Hepatocyte (in vitro differentiated cells): ENCODE measurements at regions not wholly inside any gene's neighbourhood (a gene's known extent, or its start where the extent isn't known, plus 50 kb on each side); places are given as distances from the start of the nearest gene placed in this dataset.
A peak's percentile ranks its signal among the peaks of the same experiment; 100 is the strongest.

Source experiments
- CTCF ChIP-seq: fragments of 200-600 bp; sonication (generic); IDR thresholded peaks from 2 replicates; pipeline ENCODE4 v1.5.1; 2016; ENCODE audit warnings: antibody characterized with exemption, mild to moderate bottlenecking; ENCODE audit not compliant: poor library complexity
- EZH2 ChIP-seq: fragments of 200-600 bp; sonication (generic); IDR thresholded peaks from 2 replicates; pipeline ENCODE4 v1.6.1; 2016; ENCODE audit warnings: antibody characterized with exemption, mild to moderate bottlenecking, borderline replicate concordance
- EZH2phosphoT487 ChIP-seq: fragments of 200-600 bp; sonication (generic); IDR thresholded peaks from one replicate; pipeline ENCODE4 v1.6.1; 2018; ENCODE audit warnings: antibody characterized with exemption, mild to moderate bottlenecking, low read depth, moderate library complexity; ENCODE audit not compliant: unreplicated experiment, severe bottlenecking

- no peak for TF ChIP-seq CTCF
- TF ChIP-seq EZH2phosphoT487: peak; percentile 60
- peak; percentile 79 for TF ChIP-seq EZH2
Observed at GRCh38 chr22:25282671-25283561, 63.5 kb downstream of the CRYBB2 start.
